ENCODE measurements at regions not wholly inside any gene's neighbourhood (a gene's known extent, or its start where the extent isn't known, plus 50 kb on each side); places are given as distances from the start of the nearest gene placed in this dataset.

DNA sequence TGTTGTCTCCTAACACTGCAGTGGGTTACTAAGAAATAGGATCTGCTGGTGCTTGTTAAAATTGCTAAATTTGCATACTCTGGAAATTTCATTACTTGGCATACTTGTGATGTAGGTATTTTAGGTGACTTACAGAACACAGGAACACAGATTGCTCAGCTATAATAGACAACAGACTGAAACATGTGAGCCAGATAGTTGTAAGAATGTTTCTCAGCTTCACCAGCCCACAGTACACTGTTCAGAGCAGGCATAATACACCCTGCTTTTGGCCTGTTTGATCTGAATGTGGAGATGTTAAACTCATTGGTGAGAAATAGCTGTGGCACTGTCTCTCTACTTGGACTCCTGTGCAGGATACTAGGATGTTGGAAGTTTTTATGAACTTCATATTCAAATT, 275.7 kb downstream of the CSNK1G3 start:
- DNase-seq (ENCODE audit: low read depth): no peak
- TF ChIP-seq, protein P1, sequence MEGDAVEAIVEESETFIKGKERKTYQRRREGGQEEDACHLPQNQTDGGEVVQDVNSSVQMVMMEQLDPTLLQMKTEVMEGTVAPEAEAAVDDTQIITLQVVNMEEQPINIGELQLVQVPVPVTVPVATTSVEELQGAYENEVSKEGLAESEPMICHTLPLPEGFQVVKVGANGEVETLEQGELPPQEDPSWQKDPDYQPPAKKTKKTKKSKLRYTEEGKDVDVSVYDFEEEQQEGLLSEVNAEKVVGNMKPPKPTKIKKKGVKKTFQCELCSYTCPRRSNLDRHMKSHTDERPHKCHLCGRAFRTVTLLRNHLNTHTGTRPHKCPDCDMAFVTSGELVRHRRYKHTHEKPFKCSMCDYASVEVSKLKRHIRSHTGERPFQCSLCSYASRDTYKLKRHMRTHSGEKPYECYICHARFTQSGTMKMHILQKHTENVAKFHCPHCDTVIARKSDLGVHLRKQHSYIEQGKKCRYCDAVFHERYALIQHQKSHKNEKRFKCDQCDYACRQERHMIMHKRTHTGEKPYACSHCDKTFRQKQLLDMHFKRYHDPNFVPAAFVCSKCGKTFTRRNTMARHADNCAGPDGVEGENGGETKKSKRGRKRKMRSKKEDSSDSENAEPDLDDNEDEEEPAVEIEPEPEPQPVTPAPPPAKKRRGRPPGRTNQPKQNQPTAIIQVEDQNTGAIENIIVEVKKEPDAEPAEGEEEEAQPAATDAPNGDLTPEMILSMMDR (IDR thresholded peaks at IDR 0.05; ENCODE audit: control insufficient read depth, insufficient read depth, low read depth, low read length, missing control alignments): no peak
- no peak overlapping the region for H3K4me3 ChIP-seq (ENCODE audit: control insufficient read depth, low read depth, low read length)

DNA sequence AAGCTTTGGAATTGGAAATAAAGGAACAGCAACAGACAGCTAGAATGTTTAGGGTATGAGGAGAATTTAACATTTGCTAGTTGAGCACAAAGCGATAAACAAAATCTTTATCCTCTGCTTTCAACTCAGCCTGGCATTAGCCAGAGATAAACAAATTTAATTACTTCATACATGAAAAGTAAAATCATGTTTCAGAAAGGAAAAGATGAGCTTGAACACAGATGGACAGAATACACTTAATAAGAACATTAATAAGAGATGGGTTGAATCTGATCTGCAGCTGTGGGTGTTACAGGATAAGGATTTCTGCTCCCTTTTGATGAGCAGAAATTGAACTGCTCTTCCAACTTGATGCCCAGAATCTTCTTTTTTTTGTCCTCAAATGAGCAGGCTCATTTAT, 275.2 kb downstream of the CSNK1G3 start:
- TF ChIP-seq, protein P1 (IDR thresholded peaks at IDR 0.05; ENCODE audit: control insufficient read depth, insufficient read depth, low read depth, low read length, missing control alignments): no peak
- no peak overlapping the region for H3K4me3 ChIP-seq (ENCODE audit: control insufficient read depth, low read depth, low read length)
- no peak for DNase-seq (ENCODE audit: low read depth)

DNA sequence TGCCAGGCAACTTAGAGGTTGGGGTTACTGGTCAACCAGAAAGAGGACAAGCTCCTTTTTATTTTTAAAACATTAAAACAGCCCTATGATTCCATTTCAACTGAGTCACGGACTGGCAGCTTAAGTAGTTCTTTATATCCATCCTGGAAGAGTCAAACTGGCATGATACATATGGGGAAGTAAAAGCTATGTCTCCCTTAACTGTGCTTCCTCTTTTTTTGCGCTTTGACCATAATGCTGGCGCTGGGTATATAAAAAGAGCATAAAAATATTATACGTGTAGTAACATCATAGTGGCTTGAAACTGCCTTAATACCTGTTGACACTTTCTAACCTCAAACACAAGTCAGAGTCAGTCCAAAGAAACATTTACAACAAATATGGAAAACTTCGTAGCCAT, 274.4 kb downstream of the CSNK1G3 start:
- no peak for DNase-seq (ENCODE audit: low read depth)
- no peak overlapping the region for H3K4me3 ChIP-seq (ENCODE audit: control insufficient read depth, low read depth, low read length)
- TF ChIP-seq, protein P1 (IDR thresholded peaks at IDR 0.05; ENCODE audit: control insufficient read depth, insufficient read depth, low read depth, low read length, missing control alignments): no peak

DNA sequence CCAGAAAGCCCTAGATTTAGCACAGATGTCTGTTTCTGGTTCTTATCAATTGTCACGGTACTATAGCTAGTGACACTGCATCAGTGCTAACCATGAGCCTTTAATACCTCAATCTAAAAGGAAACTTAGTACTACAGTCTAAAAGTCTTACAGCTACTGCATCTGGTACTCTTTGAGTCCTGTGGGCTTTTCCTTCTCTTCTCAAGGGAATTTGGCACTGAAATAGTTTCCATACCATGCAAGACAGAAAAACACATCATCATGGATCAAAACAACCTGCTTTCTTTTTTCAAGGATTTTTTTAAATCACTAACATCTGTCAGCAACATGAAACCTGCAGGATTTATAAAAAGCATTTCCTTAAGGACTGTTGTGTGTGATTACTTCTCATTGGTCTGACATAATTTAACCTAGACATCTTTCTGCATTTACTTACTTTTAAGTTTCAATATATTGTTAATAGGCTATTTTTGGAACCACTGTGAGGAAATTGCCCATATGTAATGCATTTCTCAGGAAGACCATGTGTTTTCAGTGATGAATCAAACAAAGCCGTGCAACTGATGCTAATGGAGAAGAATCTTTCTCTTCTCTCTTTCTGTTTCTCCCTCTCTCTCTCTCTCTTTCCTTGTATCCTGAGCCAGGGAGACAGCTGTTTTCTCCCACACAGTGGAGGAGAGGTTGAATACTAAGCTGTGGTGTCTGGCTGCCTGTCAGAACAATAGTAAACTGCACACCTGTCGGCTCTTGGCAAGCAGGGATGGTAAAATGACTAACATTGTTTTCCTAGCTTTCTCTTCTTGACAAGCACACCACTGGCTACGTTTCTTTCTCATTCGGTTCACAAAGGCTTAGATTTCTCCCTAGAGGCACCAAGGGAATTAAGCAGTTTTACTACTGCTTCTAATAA, 273.4 kb downstream of the CSNK1G3 start:
- DNase-seq (ENCODE audit: low read depth): no peak
- H3K4me3 ChIP-seq (ENCODE audit: control insufficient read depth, low read depth, low read length): no peak overlapping the region
- TF ChIP-seq, protein P1 (IDR thresholded peaks at IDR 0.05; ENCODE audit: control insufficient read depth, insufficient read depth, low read depth, low read length, missing control alignments): no peak

DNA sequence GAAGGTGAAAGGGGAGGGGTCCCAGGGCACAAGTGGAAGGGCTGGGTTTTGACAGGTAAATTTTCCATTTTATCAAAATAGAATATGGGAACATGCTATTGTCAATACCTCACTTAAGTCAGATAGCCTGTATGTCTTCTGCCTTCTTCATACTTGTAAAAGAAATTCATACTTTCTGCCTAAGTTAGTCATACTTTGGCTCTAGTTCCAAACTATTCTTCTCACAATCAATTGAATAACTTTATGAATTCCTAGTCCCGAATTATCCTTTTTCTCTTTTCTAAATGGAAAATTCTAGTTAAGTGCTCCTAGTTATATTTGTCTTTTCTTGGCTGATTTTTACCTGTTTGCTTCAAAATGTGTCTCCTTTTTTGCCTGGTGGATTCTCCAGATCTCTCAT, 271.4 kb downstream of the CSNK1G3 start:
- TF ChIP-seq, protein P1 (IDR thresholded peaks at IDR 0.05; ENCODE audit: control insufficient read depth, insufficient read depth, low read depth, low read length, missing control alignments): no peak
- DNase-seq (ENCODE audit: low read depth): no peak
- no peak overlapping the region for H3K4me3 ChIP-seq (ENCODE audit: control insufficient read depth, low read depth, low read length)

DNA sequence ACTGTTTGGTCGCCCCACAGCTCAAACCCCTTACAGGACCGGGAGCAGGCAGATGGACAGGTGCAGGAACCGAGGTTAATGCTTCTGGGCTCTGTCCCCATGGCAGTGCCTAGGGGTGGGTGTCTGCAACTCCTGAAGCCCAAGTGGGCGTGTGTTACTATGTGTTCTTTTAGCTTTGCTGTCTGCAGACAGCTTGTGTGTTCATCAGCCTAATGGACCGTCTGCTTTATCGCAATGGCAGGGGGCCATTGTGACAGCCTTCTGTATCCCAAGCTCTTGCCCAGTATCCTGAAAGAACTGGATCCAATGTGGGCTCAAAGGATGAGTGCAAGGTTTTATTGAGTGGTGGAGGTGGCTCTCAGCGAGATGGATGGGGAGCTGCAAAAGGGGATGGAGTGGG, 266.7 kb downstream of the CSNK1G3 start:
- no peak for DNase-seq (ENCODE audit: low read depth)
- TF ChIP-seq, protein P1 (IDR thresholded peaks at IDR 0.05; ENCODE audit: control insufficient read depth, insufficient read depth, low read depth, low read length, missing control alignments): no peak
- H3K4me3 ChIP-seq (ENCODE audit: control insufficient read depth, low read depth, low read length): no peak overlapping the region
